Heart left ventricle (tissue), 13 donors: ENCODE measurements at regions not wholly inside any gene's neighbourhood (a gene's known extent, or its start where the extent isn't known, plus 50 kb on each side); places are given as distances from the start of the nearest gene placed in this dataset.

Experiments used
- POLR2A ChIP-seq, 2 donors: fragments of 450-650 bp; IDR thresholded peaks; one replicate each; pipeline ENCODE4 v1.6.1; 2017; ENCODE audit warnings: antibody characterized with exemption in 2 of 2, mild to moderate bottlenecking in 2 of 2, moderate library complexity in 2 of 2
- TF ChIP-seq, protein P1 (sequence below), 12 donors: fragments of 200-600 bp; sonication (generic) in 4 of 12; IDR thresholded peaks; one replicate each; pipeline versions ENCODE4 v1.5.0 to v1.8.0; 2018 to 2022; ENCODE audit warnings: antibody characterized with exemption in 12 of 12, mild to moderate bottlenecking in 5 of 12
- donor health status: ischemic (EF 13 %, LVEDD 7.1; RV severe dilation, severe dysfunction).
- donor health status: DM: no; HTN: yes; CAD: no.
- donor health status: DM: no; HTN: no; CAD: no.
- donor health status: ischemic (EF 25% LVEDD 6.9; RV normal size, moderate dysfunction).
- donor health status: ischemic (EF 25% LVEDD 5.7; RV mildly dilated, moderate dysfunction).
- donor health status: ischemic (EF 35%, LVEDD 5.7; RV mildly dilated, moderate dysfunction).
- donor health status: nonischemic (EF 11% LVEDD 7.7; RV severe dilation, severe dysfunction).
- donor health status: DM: yes; HTN: yes; CAD: no.
- donor health status: PGD.
- donor health status: ischemic (EF 29% LVEDD 5.4; RV normal size, mild dysfunction).
- donor health status: nonischemic (EF 23%, LVEDD 6.1; RV moderate dilation, normal function).

DNA sequence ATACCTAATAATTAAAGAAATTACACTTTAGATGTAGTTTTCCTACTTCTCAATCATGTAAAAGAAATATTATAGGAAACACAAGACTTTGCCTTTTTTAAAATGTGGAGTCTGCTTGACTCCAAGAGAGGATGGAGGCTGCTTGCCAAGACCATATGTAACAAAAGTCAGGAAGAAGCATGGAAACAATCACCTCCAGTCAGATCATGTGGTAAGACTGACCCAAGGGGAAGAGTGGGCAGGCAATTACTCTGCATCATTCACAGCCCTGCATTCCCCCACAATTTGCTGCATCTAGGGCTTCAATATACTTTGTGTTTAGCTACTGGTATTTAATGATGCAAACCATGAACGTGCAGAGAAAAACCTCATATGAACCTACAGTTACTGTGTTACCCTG is 78.0 kb upstream of the RXFP1 start:
- TF ChIP-seq, protein P1, sequence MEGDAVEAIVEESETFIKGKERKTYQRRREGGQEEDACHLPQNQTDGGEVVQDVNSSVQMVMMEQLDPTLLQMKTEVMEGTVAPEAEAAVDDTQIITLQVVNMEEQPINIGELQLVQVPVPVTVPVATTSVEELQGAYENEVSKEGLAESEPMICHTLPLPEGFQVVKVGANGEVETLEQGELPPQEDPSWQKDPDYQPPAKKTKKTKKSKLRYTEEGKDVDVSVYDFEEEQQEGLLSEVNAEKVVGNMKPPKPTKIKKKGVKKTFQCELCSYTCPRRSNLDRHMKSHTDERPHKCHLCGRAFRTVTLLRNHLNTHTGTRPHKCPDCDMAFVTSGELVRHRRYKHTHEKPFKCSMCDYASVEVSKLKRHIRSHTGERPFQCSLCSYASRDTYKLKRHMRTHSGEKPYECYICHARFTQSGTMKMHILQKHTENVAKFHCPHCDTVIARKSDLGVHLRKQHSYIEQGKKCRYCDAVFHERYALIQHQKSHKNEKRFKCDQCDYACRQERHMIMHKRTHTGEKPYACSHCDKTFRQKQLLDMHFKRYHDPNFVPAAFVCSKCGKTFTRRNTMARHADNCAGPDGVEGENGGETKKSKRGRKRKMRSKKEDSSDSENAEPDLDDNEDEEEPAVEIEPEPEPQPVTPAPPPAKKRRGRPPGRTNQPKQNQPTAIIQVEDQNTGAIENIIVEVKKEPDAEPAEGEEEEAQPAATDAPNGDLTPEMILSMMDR (IDR thresholded peaks at IDR 0.05): no peak
- no peak for TF ChIP-seq POLR2A (IDR thresholded peaks at IDR 0.05)
